Anterior cingulate cortex (tissue), 58 donors: ENCODE measurements at regions not wholly inside any gene's neighbourhood (a gene's known extent, or its start where the extent isn't known, plus 50 kb on each side); places are given as distances from the start of the nearest gene placed in this dataset.
A peak's percentile ranks its signal among the peaks of the same experiment; 100 is the strongest.

Experiments
- DNase-seq, 58 donors: peaks; one replicate each; lab custom pipeline; 2025; lab: John Stamatoyannopoulos, UW

GRCh38 chr13:89255844-89256406 lies 1584.8 kb downstream of the SLITRK5 start:
- DNase-seq = no peak

- no peak for DNase-seq
Observed at GRCh38 chr13:89267734-89268133, 1596.6 kb downstream of the SLITRK5 start.

GRCh38 chr13:89269737-89270136 lies 1598.6 kb downstream of the SLITRK5 start:
- DNase-seq = no peak

- DNase-seq = no peak
Observed at GRCh38 chr13:89270736-89271135, 1599.6 kb downstream of the SLITRK5 start.

- DNase-seq = no peak
Observed at GRCh38 chr13:89279374-89279773, 1608.2 kb downstream of the SLITRK5 start.

GRCh38 chr13:89281331-89281730 lies 1610.2 kb downstream of the SLITRK5 start:
- DNase-seq = no peak

- DNase-seq = no peak
Observed at GRCh38 chr13:89282241-89282640, 1611.1 kb downstream of the SLITRK5 start.

- no peak for DNase-seq
Observed at GRCh38 chr13:89287381-89287780, 1616.2 kb downstream of the SLITRK5 start.

GRCh38 chr13:89294115-89294867 lies 1623.1 kb downstream of the SLITRK5 start:
- no peak for DNase-seq

- DNase-seq = no peak
Observed at GRCh38 chr13:89307278-89307677, 1636.1 kb downstream of the SLITRK5 start.

- DNase-seq = no peak
Observed at GRCh38 chr13:89310943-89311672, 1639.9 kb downstream of the SLITRK5 start.

GRCh38 chr13:89315287-89315686 lies 1644.1 kb downstream of the SLITRK5 start:
- no peak for DNase-seq

GRCh38 chr13:89322466-89322865 lies 1651.3 kb downstream of the SLITRK5 start:
- no peak for DNase-seq

- DNase-seq = no peak
Observed at GRCh38 chr13:89324582-89324981, 1653.4 kb downstream of the SLITRK5 start.

- no peak for DNase-seq
Observed at GRCh38 chr13:89343165-89343564, 1672.0 kb downstream of the SLITRK5 start.

- DNase-seq = no peak
Observed at GRCh38 chr13:89352384-89352783, 1681.2 kb downstream of the SLITRK5 start.

- DNase-seq = no peak
Observed at GRCh38 chr13:89361909-89362308, 1690.7 kb downstream of the SLITRK5 start.

GRCh38 chr13:89363144-89363543 lies 1692.0 kb downstream of the SLITRK5 start:
- peak in 1 of 58 donors; percentile 1 for DNase-seq

- no peak for DNase-seq
Observed at GRCh38 chr13:89372193-89372592, 1701.0 kb downstream of the SLITRK5 start.

- DNase-seq = no peak
Observed at GRCh38 chr13:89375839-89376238, 1704.7 kb downstream of the SLITRK5 start.

GRCh38 chr13:89380101-89380500 lies 1708.9 kb downstream of the SLITRK5 start:
- no peak for DNase-seq

- no peak for DNase-seq
Observed at GRCh38 chr13:89382981-89383380, 1711.8 kb downstream of the SLITRK5 start.
